Tibial artery (tissue), 4 donors: ENCODE measurements at regions not wholly inside any gene's neighbourhood (a gene's known extent, or its start where the extent isn't known, plus 50 kb on each side); places are given as distances from the start of the nearest gene placed in this dataset.

Experiments
- DNase-seq, 2 donors: peaks; one replicate each; pipeline ENCODE4 v3.0.0-alpha.2; 2019
- H3K27ac ChIP-seq, 2 donors: fragments of 200-600 bp; sonication (generic) in 1 of 2; 1 replicate in 1 of 2; 2 replicates in 1 of 2; pipeline ENCODE4 v1.5.1; 2018 to 2019; ENCODE audit warnings: mild to moderate bottlenecking in 1 of 2
- H3K27me3 ChIP-seq, 2 donors: fragments of 200-600 bp; sonication (generic) in 1 of 2; one replicate each; pipeline versions ENCODE4 v1.5.1 to v1.6.0; 2016 to 2019
- H3K36me3 ChIP-seq, 3 donors: fragments of 200-600 bp; sonication (generic) in 2 of 3; one replicate each; pipeline ENCODE4 v1.5.1; 2016 to 2019; ENCODE audit warnings: mild to moderate bottlenecking in 2 of 3
- H3K4me1 ChIP-seq, 4 donors: fragments of 200-600 bp; sonication (generic) in 2 of 4; 1 replicate in 3 of 4; 2 replicates in 1 of 4; pipeline ENCODE4 v1.5.1; 2016 to 2019
- H3K4me3 ChIP-seq, 2 donors: fragments of 200-600 bp; sonication (generic) in 1 of 2; 1 replicate in 1 of 2; 2 replicates in 1 of 2; pipeline ENCODE4 v1.5.1; 2018 to 2019; ENCODE audit warnings: mild to moderate bottlenecking in 2 of 2
- H3K9me3 ChIP-seq, 3 donors: fragments of 200-600 bp; sonication (generic) in 1 of 3; one replicate each; pipeline ENCODE4 v1.5.1; 2016 to 2019
- CTCF ChIP-seq, 2 experiments: fragments of 200-600 bp in 1 of 2; fragments of 450-650 bp in 1 of 2; IDR thresholded peaks; one replicate each; pipeline ENCODE4 v1.5.1; 2017 to 2019; ENCODE audit warnings: antibody characterized with exemption in 2 of 2, mild to moderate bottlenecking in 1 of 2, moderate library complexity in 1 of 2
- intact Hi-C: fragments of 100-400 bp; cut with DNase I; formaldehyde crosslinking; loops from one replicate; pipeline ENCODE4 v1.15.0; 2023; ENCODE audit warnings: low total_unique reads

GRCh38 chr2:134152045-134153010, 101.5 kb upstream of the MGAT5 start:
- Histone ChIP-seq H3K4me1 (no peaks in the 10 kb centered on the region), H3K27me3 (no peaks in the 10 kb centered on the region), H3K9me3 (no peaks in the 10 kb centered on the region), H3K27ac (no peak overlapping the region), H3K36me3 (peaks cover 0 to 6% (median 0%) of the 10 kb centered on the region in 3 donors), H3K4me3 (no peak overlapping the region)
- no peak for TF ChIP-seq CTCF (IDR thresholded peaks at IDR 0.05)
- intact Hi-C loops: no loop called here
- DNase-seq: no peak

- H3K27ac ChIP-seq: no peak overlapping the region
These were observed 100.5 kb upstream of the MGAT5 start for GRCh38 chr2:134153294-134153880.

GRCh38 chr2:134154246-134154645, 99.6 kb upstream of the MGAT5 start:
- H3K4me1 ChIP-seq: no peaks in the 10 kb centered on the region
- peak in 1 of 2 donors; percentile 25 for DNase-seq
- no peaks in the 10 kb centered on the region for H3K9me3 ChIP-seq
- H3K4me3 ChIP-seq: no peak overlapping the region
- no peak overlapping the region for H3K27ac ChIP-seq
- intact Hi-C loops: no loop called here
- no peak for TF ChIP-seq CTCF (IDR thresholded peaks at IDR 0.05)
- no peaks in the 10 kb centered on the region for H3K27me3 ChIP-seq
- H3K36me3 ChIP-seq: peaks cover 0 to 6% (median 0%) of the 10 kb centered on the region in 3 donors

More at GRCh38 chr2:134153294-134153880, 100.5 kb upstream of the MGAT5 start:
- peaks cover 0 to 6% (median 0%) of the 10 kb centered on the region in 3 donors for H3K36me3 ChIP-seq
- no peaks in the 10 kb centered on the region for H3K4me1 ChIP-seq
- no peak for TF ChIP-seq CTCF (IDR thresholded peaks at IDR 0.05)
- H3K4me3 ChIP-seq: no peak overlapping the region
- H3K9me3 ChIP-seq: no peaks in the 10 kb centered on the region
- H3K27me3 ChIP-seq: no peaks in the 10 kb centered on the region
- no peak for DNase-seq
- intact Hi-C loops: no loop called here

- intact Hi-C loops: no loop called here
- no peak for DNase-seq
- H3K9me3 ChIP-seq: no peaks in the 10 kb centered on the region
- H3K27ac ChIP-seq: no peak overlapping the region
- no peaks in the 10 kb centered on the region for H3K27me3 ChIP-seq
- no peak overlapping the region for H3K4me3 ChIP-seq
- H3K36me3 ChIP-seq: peaks cover 0 to 6% (median 0%) of the 10 kb centered on the region in 3 donors
- no peak for TF ChIP-seq CTCF (IDR thresholded peaks at IDR 0.05)
- H3K4me1 ChIP-seq: peaks cover 0 to under 1% (median 0%) of the 10 kb centered on the region in 4 donors
These were observed 98.7 kb upstream of the MGAT5 start for GRCh38 chr2:134155134-134155533.

GRCh38 chr2:134158295-134158694, 95.6 kb upstream of the MGAT5 start:
- Histone ChIP-seq H3K9me3 (no peaks in the 10 kb centered on the region), H3K36me3 (no peaks in the 10 kb centered on the region), H3K27me3 (no peaks in the 10 kb centered on the region), H3K4me3 (no peak overlapping the region), H3K4me1 (peaks cover 0 to 10% (median 5%) of the 10 kb centered on the region in 4 donors), H3K27ac (no peak overlapping the region)
- DNase-seq: no peak
- intact Hi-C loops: no loop called here
- no peak for TF ChIP-seq CTCF (IDR thresholded peaks at IDR 0.05)
